ENCODE measurements at regions not wholly inside any gene's neighbourhood (a gene's known extent, or its start where the extent isn't known, plus 50 kb on each side); places are given as distances from the start of the nearest gene placed in this dataset.

- Histone ChIP-seq H3K9me3 (ENCODE audit: control insufficient read depth, low read length) (no peaks in the 10 kb centered on the region), H3K27me3 (ENCODE audit: control insufficient read depth, insufficient read depth, low read length, poor library complexity, severe bottlenecking) (no peaks in the 10 kb centered on the region), H3K4me3 (ENCODE audit: low read length) (no peak overlapping the region), H3K4me1 (ENCODE audit: control insufficient read depth, insufficient read depth, low read length) (no peaks in the 10 kb centered on the region), H3K9ac (ENCODE audit: extremely low read depth, low read length, poor library complexity, severe bottlenecking) (no peak overlapping the region), H3K27ac (ENCODE audit: low read depth, low read length) (no peak overlapping the region), H3K36me3 (ENCODE audit: control insufficient read depth, insufficient read depth, low read length) (no peaks in the 10 kb centered on the region)
- WGBS, 2 experiments (ENCODE audit: insufficient coverage in 1 of 2, insufficient read length in 1 of 2) = 87 to 94% methylated on average over 4 to 12 of the region's 12 CpGs
- Mint-ChIP-seq H3K36me3 (ENCODE audit: low read depth) (no peaks in the 10 kb centered on the region), H3K27ac (no peak overlapping the region), H3K4me1 (no peaks in the 10 kb centered on the region), H3K27me3 (ENCODE audit: insufficient read depth) (peaks cover 9% of the 10 kb centered on the region), H3K4me3 (no peak overlapping the region), H3K9me3 (peaks cover 52% of the 10 kb centered on the region)
- DNase-seq = no peak
- TF ChIP-seq CTCF (conservative IDR thresholded peaks at IDR 0.05) = no peak
Observed at GRCh38 chrX:39542316-39542715, 555.4 kb downstream of the BCOR start.

GRCh38 chrX:39550795-39551361 lies 546.9 kb downstream of the BCOR start:
- 90 to 100% methylated on average over 5 to 11 of the region's 11 CpGs for WGBS, 2 experiments (ENCODE audit: insufficient coverage in 1 of 2, insufficient read length in 1 of 2)
- H3K36me3 Mint-ChIP-seq (ENCODE audit: low read depth) = no peaks in the 10 kb centered on the region
- Histone ChIP-seq H3K9me3 (ENCODE audit: control insufficient read depth, low read length) (peaks cover 18% of the 10 kb centered on the region), H3K9ac (ENCODE audit: extremely low read depth, low read length, poor library complexity, severe bottlenecking) (no peak overlapping the region), H3K27ac (ENCODE audit: low read depth, low read length) (no peak overlapping the region), H3K27me3 (ENCODE audit: control insufficient read depth, insufficient read depth, low read length, poor library complexity, severe bottlenecking) (no peaks in the 10 kb centered on the region), H3K36me3 (ENCODE audit: control insufficient read depth, insufficient read depth, low read length) (no peaks in the 10 kb centered on the region), H3K4me3 (ENCODE audit: low read length) (no peak overlapping the region), H3K4me1 (ENCODE audit: control insufficient read depth, insufficient read depth, low read length) (no peaks in the 10 kb centered on the region)
- H3K4me3 Mint-ChIP-seq = no peak overlapping the region
- H3K27ac Mint-ChIP-seq = no peak overlapping the region
- TF ChIP-seq CTCF (conservative IDR thresholded peaks at IDR 0.05) = no peak
- peaks cover 47% of the 10 kb centered on the region for H3K9me3 Mint-ChIP-seq
- no peak for DNase-seq
- peaks cover 17% of the 10 kb centered on the region for H3K27me3 Mint-ChIP-seq (ENCODE audit: insufficient read depth)
- H3K4me1 Mint-ChIP-seq = peaks cover 4% of the 10 kb centered on the region

- WGBS, 2 experiments (ENCODE audit: insufficient coverage in 1 of 2, insufficient read length in 1 of 2) = 97 to 100% methylated on average over 1 to 2 of the region's 2 CpGs
Observed at GRCh38 chrX:39551762-39552161, 546.0 kb downstream of the BCOR start.

More at GRCh38 chrX:39551762-39552161, 546.0 kb downstream of the BCOR start:
- Histone ChIP-seq H3K27ac (ENCODE audit: low read depth, low read length) (no peak overlapping the region), H3K9me3 (ENCODE audit: control insufficient read depth, low read length) (peaks cover 18% of the 10 kb centered on the region), H3K4me3 (ENCODE audit: low read length) (no peak overlapping the region), H3K36me3 (ENCODE audit: control insufficient read depth, insufficient read depth, low read length) (no peaks in the 10 kb centered on the region), H3K27me3 (ENCODE audit: control insufficient read depth, insufficient read depth, low read length, poor library complexity, severe bottlenecking) (no peaks in the 10 kb centered on the region), H3K9ac (ENCODE audit: extremely low read depth, low read length, poor library complexity, severe bottlenecking) (no peak overlapping the region), H3K4me1 (ENCODE audit: control insufficient read depth, insufficient read depth, low read length) (no peaks in the 10 kb centered on the region)
- H3K27me3 Mint-ChIP-seq (ENCODE audit: insufficient read depth) = peaks cover 17% of the 10 kb centered on the region
- H3K36me3 Mint-ChIP-seq (ENCODE audit: low read depth) = no peaks in the 10 kb centered on the region
- H3K4me1 Mint-ChIP-seq = peaks cover 4% of the 10 kb centered on the region
- H3K9me3 Mint-ChIP-seq = peaks cover 41% of the 10 kb centered on the region
- no peak for TF ChIP-seq CTCF (conservative IDR thresholded peaks at IDR 0.05)
- H3K27ac Mint-ChIP-seq = no peak overlapping the region
- H3K4me3 Mint-ChIP-seq = no peak overlapping the region
- DNase-seq = no peak

All from endodermal cell (in vitro differentiated cells).